Caco-2 (cell line): ENCODE measurements at regions not wholly inside any gene's neighbourhood (a gene's known extent, or its start where the extent isn't known, plus 50 kb on each side); places are given as distances from the start of the nearest gene placed in this dataset.

Source experiments
- BruUV-seq: library from RNA; stranded (reverse); fragments of 400-500 nt; replicated peaks from 2 replicates; lab custom pipeline; 2021; lab: Mats Ljungman, UMichigan
- CTCF ChIA-PET: fragments of 300-600 bp; sonication (Branson Sonifier 250); formaldehyde crosslinking; loops from one replicate; lab custom pipeline; 2022; ENCODE audit warnings: antibody characterized with exemption; lab: Charles Lee
- POLR2A ChIA-PET: fragments of 300-600 bp; sonication (Branson Sonifier 250); formaldehyde crosslinking; loops from one replicate; lab custom pipeline; 2022; ENCODE audit warnings: antibody characterized with exemption; lab: Charles Lee
- DNase-seq, 2 experiments: peaks; one replicate each; pipeline versions ENCODE4 v3.0.0 to v3.0.0-alpha.2; 2020 to 2022
- H3K27me3 ChIP-seq: replicated peaks from 2 replicates; pipeline ENCODE4 v1.6.0; 2011; ENCODE audit warnings: low read length; ENCODE audit not compliant: control insufficient read depth, insufficient read depth
- H3K36me3 ChIP-seq: 2 replicates; pipeline ENCODE4 v1.5.1; 2011; ENCODE audit warnings: low read length; ENCODE audit not compliant: control insufficient read depth, insufficient read depth
- H3K4me1 ChIP-seq: fragments of 250-450 bp; sonication (Bioruptor Pico); 2 replicates; pipeline ENCODE4 v1.5.1; 2020; ENCODE audit warnings: mild to moderate bottlenecking
- H3K4me3 ChIP-seq: 2 replicates; pipeline ENCODE4 v1.5.1; 2011; ENCODE audit warnings: low read depth, mild to moderate bottlenecking, control low read depth, low read length
- H3K9me3 ChIP-seq: fragments of 250-450 bp; sonication (Bioruptor Pico); 2 replicates; pipeline ENCODE4 v1.5.1; 2020; ENCODE audit warnings: mild to moderate bottlenecking, moderate library complexity
- H3K27ac Mint-ChIP-seq: one replicate; pipeline ENCODE4 v1.8.0; 2022; ENCODE audit warnings: mixed read lengths; ENCODE audit not compliant: unreplicated experiment
- H3K27me3 Mint-ChIP-seq: one replicate; pipeline ENCODE4 v1.8.0; 2022; ENCODE audit warnings: mixed read lengths; ENCODE audit not compliant: insufficient read depth, unreplicated experiment
- H3K36me3 Mint-ChIP-seq: one replicate; pipeline ENCODE4 v1.8.0; 2022; ENCODE audit warnings: mild to moderate bottlenecking, mixed read lengths; ENCODE audit not compliant: insufficient read depth, unreplicated experiment
- H3K4me1 Mint-ChIP-seq: one replicate; pipeline ENCODE4 v1.8.0; 2022; ENCODE audit warnings: low read depth, mixed read lengths; ENCODE audit not compliant: unreplicated experiment
- H3K4me3 Mint-ChIP-seq: one replicate; pipeline ENCODE4 v1.8.0; 2022; ENCODE audit warnings: mild to moderate bottlenecking, moderate library complexity, mixed read lengths; ENCODE audit not compliant: unreplicated experiment
- H3K9me3 Mint-ChIP-seq: one replicate; pipeline ENCODE4 v1.8.0; 2022; ENCODE audit warnings: mixed read lengths; ENCODE audit not compliant: unreplicated experiment
- intact Hi-C: fragments of 100-400 bp; cut with micrococcal nuclease; formaldehyde crosslinking; loops from one replicate; pipeline ENCODE4 v1.10.0; 2022; ENCODE audit not compliant: unreplicated experiment
- TF ChIP-seq, protein P1 (sequence below), 2 experiments: fragments of 200-600 bp in 1 of 2; IDR thresholded peaks; 1 replicate in 1 of 2; 2 replicates in 1 of 2; pipeline versions ENCODE4 v1.5.1 to v1.8.0; 2011 to 2022; ENCODE audit warnings: antibody characterized with exemption in 1 of 2, control low read depth in 1 of 2, inconsistent platforms in 1 of 2, low read depth in 1 of 2, low read length in 1 of 2, mild to moderate bottlenecking in 1 of 2, moderate library complexity in 1 of 2; ENCODE audit not compliant: insufficient read depth in 1 of 2, severe bottlenecking in 1 of 2, unreplicated experiment in 1 of 2

DNA sequence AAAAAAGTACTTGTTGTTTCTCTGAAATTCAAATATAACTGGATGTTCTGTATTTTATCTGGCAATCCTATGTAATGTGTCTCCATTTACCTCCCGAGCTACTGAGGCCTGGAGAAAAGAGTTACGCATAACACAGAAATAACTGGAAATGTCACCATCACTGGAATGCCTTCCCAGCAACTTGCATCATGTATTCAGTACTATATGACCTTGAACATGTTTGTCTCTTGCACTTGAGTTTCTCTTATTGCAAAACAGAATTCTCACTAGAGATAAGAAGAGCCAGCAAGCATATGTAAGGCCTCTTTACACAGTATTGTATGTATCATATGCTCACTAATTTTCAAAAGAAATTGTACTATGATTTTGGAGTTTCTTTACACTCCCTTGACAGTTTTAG lies 99.6 kb upstream of the CTAGE1 start:
- intact Hi-C loops: no loop called here
- Histone ChIP-seq H3K27me3 (no peaks in the 10 kb centered on the region), H3K4me1 (no peaks in the 10 kb centered on the region), H3K4me3 (no peak overlapping the region), H3K9me3 (no peaks in the 10 kb centered on the region), H3K36me3 (no peaks in the 10 kb centered on the region)
- Mint-ChIP-seq H3K27ac (no peak overlapping the region), H3K4me1 (no peaks in the 10 kb centered on the region), H3K9me3 (no peaks in the 10 kb centered on the region), H3K36me3 (no peaks in the 10 kb centered on the region), H3K4me3 (no peak overlapping the region), H3K27me3 (no peaks in the 10 kb centered on the region)
- POLR2A ChIA-PET: no interaction called here
- no peak for DNase-seq
- TF ChIP-seq, protein P1, sequence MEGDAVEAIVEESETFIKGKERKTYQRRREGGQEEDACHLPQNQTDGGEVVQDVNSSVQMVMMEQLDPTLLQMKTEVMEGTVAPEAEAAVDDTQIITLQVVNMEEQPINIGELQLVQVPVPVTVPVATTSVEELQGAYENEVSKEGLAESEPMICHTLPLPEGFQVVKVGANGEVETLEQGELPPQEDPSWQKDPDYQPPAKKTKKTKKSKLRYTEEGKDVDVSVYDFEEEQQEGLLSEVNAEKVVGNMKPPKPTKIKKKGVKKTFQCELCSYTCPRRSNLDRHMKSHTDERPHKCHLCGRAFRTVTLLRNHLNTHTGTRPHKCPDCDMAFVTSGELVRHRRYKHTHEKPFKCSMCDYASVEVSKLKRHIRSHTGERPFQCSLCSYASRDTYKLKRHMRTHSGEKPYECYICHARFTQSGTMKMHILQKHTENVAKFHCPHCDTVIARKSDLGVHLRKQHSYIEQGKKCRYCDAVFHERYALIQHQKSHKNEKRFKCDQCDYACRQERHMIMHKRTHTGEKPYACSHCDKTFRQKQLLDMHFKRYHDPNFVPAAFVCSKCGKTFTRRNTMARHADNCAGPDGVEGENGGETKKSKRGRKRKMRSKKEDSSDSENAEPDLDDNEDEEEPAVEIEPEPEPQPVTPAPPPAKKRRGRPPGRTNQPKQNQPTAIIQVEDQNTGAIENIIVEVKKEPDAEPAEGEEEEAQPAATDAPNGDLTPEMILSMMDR (IDR thresholded peaks at IDR 0.05; ENCODE audit: insufficient read depth in 1 of 2, low read depth in 1 of 2, low read length in 1 of 2, severe bottlenecking in 1 of 2, unreplicated experiment in 1 of 2): no peak
- no TSS peak for BruUV-seq
- CTCF ChIA-PET: no interaction called here

GRCh38 chr18:22521026-22521707 lies 103.5 kb upstream of the CTAGE1 start:
- H3K9me3 ChIP-seq: no peaks in the 10 kb centered on the region
- H3K27ac Mint-ChIP-seq: no peak overlapping the region
- no peaks in the 10 kb centered on the region for H3K36me3 ChIP-seq
- TF ChIP-seq, protein P1 (IDR thresholded peaks at IDR 0.05; ENCODE audit: insufficient read depth in 1 of 2, low read depth in 1 of 2, low read length in 1 of 2, severe bottlenecking in 1 of 2, unreplicated experiment in 1 of 2): no peak
- intact Hi-C loops: no loop called here
- ChIA-PET POLR2A (no interaction called here), CTCF (no interaction called here)
- no peak for DNase-seq
- no peaks in the 10 kb centered on the region for H3K36me3 Mint-ChIP-seq
- peaks cover 10% of the 10 kb centered on the region for H3K9me3 Mint-ChIP-seq
- no peaks in the 10 kb centered on the region for H3K4me1 ChIP-seq
- no peaks in the 10 kb centered on the region for H3K27me3 Mint-ChIP-seq
- BruUV-seq: no TSS peak
- H3K4me3 Mint-ChIP-seq: no peak overlapping the region
- no peaks in the 10 kb centered on the region for H3K4me1 Mint-ChIP-seq
- no peaks in the 10 kb centered on the region for H3K27me3 ChIP-seq
- no peak overlapping the region for H3K4me3 ChIP-seq

- CTCF ChIA-PET: no interaction called here
- BruUV-seq: no TSS peak
- Mint-ChIP-seq H3K27me3 (no peaks in the 10 kb centered on the region), H3K9me3 (peaks cover 10% of the 10 kb centered on the region), H3K27ac (no peak overlapping the region), H3K4me1 (no peaks in the 10 kb centered on the region), H3K4me3 (no peak overlapping the region), H3K36me3 (no peaks in the 10 kb centered on the region)
- no peak for DNase-seq
- intact Hi-C loops: no loop called here
- no peaks in the 10 kb centered on the region for H3K27me3 ChIP-seq
- TF ChIP-seq, protein P1 (IDR thresholded peaks at IDR 0.05; ENCODE audit: insufficient read depth in 1 of 2, low read depth in 1 of 2, low read length in 1 of 2, severe bottlenecking in 1 of 2, unreplicated experiment in 1 of 2): no peak
- no peaks in the 10 kb centered on the region for H3K4me1 ChIP-seq
- POLR2A ChIA-PET: no interaction called here
- no peak overlapping the region for H3K4me3 ChIP-seq
- H3K36me3 ChIP-seq: no peaks in the 10 kb centered on the region
- no peaks in the 10 kb centered on the region for H3K9me3 ChIP-seq
These were observed 105.8 kb upstream of the CTAGE1 start for GRCh38 chr18:22523481-22523880.
